DMS114 treated with DMSO at 0.1 percent for 48 hours (cell line): ENCODE measurements at regions not wholly inside any gene's neighbourhood (a gene's known extent, or its start where the extent isn't known, plus 50 kb on each side); places are given as distances from the start of the nearest gene placed in this dataset.
"Not testable (repeated sequence)": the region's sequence is repeated elsewhere in the genome, so short reads cannot be mapped to it uniquely, and the experiment has no call there.

ENCODE experiments used
- DNase-seq: peaks from one replicate; lab custom pipeline; 2025; ENCODE audit not compliant: unreplicated experiment; lab: John Stamatoyannopoulos, UW

DNA sequence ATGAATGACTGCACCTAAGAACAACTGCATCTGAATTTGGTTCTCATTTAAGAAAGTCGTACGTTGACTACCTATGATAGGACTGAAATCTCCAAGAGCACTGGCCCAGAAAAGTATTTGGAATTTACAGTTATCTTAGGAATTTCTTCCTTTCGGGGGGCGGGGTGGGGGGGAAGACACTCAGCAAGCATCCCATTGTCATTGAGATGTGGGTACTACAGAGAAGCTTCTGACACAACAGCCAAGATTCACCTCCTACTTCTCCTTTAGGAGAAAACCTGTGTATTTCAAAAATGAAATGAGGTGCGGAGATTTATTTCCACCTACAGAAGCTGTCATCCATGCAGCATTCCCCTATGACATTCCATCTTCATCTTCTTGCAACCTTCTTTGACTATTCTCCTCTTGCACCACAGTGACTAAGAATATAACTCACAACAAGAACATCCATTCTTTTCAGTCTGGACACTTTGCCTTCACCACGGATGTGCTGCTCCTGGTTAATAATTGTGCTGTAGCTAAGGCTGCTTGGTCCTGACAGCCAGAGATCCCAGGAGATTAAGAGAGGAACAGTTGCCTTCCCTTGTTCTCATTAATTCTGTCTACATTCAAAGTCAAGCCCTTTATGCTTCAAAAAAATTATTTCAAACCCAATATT is 98.4 kb upstream of the FRMD4A start:
- DNase-seq, result no peak

DNA sequence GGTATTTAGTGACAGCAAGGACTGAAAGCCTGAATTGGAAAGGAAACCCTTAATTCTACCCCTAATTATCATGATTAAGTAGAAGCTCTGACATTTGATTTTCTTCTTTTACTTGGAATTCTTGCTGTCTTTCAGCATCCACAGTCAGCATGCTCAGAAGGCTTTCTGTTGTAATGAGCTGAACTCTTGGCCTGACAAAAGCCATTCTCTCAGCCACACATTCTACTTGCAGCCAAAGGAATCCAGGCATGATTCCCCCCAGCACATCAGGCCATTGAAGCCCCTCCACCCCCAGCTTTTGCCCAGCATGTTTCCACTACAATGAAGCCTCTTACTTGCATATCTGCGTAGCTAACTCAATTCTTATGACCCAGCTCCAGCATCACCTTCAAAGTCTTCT is 94.3 kb upstream of the FRMD4A start:
- DNase-seq, result no peak

DNA sequence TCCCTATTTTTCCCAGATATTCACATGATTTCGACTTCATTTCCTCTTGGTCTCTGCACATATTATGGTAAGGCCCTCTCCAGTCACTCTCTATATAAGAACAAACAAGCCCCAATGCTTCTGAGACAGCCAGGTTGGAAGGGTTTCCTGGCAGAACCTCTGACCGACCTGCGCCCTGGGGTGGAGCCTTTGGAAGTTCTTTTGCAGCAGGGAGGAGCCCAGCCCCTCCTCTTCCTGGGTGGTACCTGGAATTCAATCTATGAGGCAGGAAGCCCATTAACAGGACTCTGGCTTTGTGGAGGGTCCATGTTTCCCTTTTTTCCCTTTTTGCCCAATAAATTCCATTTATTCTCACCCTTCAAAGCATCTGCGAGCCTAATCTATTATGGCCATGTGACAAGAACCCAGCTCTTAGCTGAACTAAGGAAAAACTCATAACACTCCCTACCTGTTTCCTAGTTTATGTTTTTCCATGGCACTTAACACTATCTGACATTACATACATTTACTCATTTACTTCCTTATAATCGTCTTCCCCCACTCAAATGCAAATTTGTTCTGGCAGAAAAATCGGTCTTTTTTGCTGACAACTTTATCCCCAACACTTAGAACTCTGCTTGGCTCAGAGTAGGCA is 92.5 kb upstream of the FRMD4A start:
- no peak for DNase-seq

DNA sequence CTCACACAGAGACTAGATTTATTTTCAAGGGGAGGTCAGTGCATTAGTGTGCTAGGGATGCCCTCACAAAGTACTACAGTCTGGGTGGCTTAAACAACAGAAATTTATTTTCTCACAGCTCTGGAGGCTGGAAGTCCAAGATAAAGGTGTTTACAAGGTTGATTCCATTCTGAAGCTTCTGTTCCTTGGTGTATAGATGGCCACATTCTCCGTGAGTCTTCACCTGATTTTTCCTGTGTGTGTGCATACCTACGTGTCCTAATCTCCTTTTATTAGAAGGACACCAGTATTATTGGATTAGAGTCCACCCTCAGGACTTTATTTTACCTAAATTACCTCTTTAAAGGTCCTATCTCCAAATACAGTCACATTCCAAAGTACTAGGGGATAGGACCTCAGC is 91.7 kb upstream of the FRMD4A start:
- no peak for DNase-seq

DNA sequence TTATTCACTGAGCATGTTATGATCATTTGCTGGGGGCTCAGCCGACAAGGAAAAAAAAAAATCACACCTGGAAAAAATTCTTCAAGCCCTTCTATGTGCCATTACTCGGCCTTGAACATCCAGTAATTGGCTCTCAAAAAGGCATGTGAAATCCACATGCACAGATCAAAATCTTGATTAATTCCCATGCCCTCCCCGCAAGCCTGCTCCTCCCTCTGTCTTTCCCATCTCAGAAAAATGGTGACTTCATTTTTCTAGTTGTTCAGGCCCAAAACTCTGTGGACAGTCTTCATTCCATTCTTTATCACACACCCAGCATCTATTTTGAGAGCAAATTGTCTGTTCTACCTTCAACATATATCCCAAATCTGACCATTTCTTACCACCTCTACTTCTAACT is 91.2 kb upstream of the FRMD4A start:
- DNase-seq, result no peak

DNA sequence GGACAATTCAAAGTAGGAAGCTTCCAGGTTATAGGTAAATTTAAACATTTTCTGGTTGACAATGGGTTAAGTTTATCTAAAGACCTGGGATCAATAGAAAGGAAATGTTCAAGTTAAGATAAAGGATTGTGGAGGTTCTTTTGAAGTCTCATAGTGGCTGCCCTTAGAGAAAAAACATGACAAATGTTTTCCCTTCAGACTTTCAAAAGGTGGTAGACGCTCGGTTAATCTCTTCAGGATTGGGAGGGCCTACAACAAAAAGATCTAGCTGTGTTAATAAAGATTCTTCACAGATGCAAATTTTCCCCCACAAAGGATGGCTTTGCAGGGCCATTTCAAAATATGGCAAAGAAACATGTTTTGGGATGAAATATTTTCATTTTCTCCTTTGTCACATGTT is 86.6 kb upstream of the FRMD4A start:
- DNase-seq, result not testable (repeated sequence)

DNA sequence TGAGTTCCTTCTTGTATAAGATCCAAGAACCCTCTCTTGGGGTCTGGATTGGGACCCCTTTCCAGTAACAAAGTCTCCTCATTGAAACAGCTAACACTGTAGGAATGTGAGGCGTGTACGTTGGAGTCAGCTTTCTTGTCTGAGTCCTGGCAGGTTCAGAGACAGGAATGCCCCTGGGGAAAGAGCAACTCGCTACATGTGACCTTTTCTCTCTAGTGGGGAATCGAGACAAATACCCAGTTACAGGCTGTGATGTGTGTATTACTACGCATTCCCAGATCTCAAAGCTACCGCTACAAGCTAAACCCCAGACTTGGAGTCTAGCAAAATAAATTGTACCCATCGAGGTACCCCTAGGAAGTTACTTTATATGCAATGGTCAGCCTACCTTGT is 85.6 kb upstream of the FRMD4A start:
- DNase-seq, result no peak

DNA sequence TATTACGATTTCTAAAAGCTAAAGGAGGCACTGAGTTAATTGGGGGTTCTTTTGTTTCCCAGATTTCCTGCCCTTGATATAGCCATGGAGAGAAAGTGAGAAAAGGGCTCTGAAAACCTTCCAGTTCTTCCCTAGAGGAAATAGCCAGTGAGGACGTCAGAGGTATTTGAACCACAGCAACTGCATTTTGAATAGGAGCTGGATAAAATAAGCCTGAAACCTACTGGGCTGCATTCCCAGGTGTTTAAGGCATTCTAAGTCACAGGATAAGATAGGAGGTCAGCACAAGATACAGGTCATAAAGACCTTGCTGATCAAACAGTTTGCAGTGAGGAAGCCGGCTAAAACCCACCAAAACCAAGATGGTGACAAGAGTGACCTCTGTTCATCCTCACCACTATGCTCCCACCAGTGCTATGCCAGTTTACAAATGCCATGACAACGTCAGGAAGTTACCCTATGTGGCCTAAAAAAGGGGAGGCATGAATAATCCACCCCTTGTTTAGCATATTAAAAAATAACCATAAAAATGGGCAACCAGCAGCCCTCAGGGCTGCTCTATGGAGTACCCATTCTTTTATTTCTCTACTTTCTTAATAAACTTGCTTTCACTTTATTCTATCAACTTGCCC is 85.1 kb upstream of the FRMD4A start:
- no peak for DNase-seq

DNA sequence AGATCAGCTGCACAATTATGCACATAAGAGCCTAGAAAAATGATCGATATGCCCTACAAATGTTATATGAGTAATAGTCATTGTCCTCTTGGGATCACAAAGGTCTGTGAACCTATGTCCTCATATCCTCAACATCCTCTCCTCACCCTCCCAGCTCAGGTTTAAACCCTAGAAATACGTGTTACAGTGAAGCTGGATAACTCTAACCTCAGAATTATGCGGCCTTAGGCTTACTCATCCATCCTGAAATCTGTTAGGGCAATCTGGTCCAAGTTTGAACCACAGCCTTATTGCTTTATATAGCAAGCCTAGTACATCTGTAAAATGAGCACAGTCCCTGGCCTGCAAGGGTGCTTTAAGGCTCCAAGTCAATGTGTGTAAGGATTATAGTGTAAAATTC is 84.2 kb upstream of the FRMD4A start:
- no peak for DNase-seq

DNA sequence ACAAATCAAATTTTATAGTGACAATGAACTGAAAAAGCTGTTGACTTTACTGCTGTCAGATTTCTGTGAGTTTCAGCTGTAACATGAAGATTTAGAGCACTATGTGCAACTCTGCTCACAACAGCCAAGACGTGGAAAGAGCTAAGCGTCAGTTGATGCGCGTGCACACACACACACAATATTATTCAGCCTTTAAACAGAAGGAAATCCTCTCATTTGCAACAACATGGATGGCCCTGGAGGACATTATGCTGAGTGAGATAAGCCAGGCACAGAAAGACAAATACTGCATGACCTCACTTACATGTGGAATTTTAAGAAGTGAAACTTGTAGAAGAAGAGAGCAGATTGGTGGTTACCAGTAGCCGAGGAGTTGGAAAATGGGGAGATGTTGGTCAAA is 82.8 kb upstream of the FRMD4A start:
- DNase-seq, result no peak

DNA sequence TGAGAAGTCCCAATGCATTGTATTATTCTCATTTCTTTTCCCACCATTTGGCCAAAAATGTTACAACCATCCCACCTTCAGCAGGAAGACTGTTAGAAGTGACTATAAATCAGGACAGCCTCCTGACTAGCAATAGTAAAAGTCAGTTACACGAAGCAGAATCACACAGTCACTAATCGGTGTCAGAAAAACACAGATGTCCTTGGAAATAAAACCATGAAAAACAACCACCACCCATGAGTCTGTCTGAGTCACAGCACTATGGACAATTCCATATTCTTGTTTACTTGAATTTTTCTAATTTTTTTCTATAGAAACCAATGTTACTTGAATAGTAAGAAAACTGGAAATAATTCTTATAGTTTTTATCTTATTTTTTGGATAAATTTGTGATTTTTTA is 81.9 kb upstream of the FRMD4A start:
- no peak for DNase-seq

DNA sequence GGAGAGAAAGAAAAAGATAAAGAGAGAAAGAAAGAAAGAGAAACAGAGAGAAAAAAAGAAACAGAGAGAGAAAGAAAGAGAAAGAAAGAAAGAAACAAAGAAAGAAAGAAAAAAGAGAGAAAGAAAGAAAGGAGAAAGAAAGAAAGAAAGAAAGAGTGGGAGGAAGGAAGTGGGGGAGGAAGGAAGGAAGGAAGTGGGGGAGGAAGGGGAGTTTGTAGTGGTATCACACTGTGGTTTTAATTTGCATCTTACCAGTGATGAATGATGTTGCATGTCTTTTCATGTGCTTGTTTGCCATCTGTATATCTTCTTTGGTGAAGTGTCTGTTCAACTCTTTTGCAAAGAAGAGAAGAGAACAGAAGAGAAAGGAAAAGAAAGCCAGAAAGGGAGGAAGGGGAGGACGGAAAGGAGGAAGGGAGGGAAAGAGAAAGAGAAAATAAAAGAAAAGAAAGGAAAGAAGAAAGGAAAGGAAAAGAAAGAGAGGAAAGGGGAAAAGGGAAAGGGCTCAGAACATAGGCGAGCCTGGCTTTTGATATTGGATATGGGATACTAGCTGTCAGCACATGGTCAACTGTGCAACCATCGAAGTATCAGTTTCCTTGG is 79.2 kb upstream of the FRMD4A start:
- no peak for DNase-seq

DNA sequence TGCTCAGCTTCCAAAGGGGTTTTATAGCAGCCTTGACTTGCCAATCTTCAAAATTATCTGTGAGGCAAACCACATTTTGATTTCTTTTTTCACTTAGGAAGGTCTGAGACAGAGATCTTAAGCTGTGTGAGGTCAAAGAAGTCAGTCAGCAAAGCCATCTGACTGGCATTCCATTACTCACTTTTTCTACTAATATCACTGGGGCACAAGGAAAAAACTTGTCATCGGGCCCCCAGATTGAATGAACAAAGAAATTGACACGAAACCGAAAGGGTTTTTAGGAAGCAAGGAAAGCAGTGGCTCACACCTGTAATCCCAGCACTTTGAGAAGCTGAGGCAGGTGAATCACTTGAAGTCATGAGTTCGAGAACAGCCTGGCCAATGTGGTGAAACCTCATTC is 78.5 kb upstream of the FRMD4A start:
- no peak for DNase-seq

DNA sequence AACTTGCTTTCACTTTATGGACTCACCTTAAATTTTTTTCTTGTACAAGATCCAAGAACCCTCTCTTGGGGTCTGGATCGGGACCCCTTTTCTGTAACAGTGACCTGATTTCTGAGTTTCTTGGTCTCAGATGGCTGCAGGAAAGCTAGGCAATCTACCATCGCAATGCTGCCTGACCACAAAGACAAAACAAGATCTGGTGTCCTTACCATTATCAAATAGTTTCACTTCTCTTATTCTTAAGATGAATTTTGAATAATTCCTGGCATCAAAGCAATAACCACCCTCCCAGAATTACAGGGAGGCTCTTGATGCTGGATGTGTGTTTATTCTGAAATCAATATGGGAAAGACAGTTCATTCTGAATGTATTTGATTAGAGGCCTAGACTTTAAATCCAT is 77.4 kb upstream of the FRMD4A start:
- DNase-seq, result no peak

DNA sequence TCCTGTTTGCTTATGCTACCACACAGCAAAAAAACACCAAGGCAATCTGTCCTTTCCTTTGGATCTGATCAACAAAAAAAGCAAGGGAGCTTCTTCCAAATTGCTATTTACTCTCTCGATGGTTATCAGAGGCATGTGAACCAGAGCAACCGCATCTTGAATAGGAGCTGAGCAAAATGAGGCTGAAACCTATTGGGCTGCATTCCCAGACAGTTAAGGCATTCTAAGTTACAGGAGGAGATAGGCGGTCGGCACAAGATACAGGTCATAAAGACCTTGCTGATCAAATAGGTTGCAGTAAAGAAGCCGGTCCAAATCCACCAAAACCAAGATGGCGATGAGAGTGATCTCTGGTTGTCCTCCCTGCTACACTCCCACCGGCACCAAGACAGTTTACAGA is 76.8 kb upstream of the FRMD4A start:
- DNase-seq, result no peak

DNA sequence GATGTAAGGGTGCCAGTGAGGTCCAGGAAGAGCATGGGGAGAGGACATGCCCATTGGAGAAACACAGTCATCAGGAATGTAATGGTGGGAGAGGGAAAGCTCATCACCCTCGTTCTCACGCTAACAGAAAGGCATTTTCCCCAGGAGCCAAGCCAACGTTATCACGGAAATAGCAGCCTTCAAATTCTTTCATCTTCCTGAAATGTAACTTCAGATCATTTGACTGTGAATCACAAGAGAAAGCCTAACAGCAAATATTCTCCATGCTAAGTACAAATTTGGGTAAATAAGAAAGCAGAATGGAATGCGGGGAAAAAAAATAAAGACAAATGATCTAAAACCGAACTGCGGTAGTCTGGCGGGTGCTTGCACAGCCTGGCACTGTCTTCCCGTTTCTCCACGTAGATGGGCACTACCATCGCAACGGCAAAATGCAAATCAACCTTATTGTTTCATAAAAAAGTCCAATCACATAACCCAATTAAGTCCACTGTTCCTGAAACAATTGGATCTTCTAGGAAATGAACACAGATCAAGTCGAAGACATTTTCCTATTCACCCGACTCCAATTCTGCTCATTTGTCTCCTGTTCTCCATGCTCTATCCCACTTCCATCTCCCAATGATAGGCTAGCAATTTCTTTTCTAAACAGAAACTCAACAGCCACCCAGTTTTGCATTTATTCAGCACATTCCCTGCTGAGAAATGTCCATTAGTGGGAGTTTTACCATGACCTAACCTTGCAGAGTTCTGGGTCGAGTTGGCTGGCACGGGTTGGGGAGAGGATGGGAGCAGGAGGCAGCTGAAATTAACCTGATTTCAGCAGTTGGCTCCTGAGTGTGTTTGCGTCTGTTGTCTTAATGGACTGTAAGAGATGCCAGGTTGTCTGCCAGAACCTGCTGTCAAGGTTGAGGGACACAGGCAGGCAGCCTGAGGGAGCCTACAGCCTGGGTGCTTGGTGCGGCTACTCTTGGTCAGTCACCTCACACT is 74.6 kb upstream of the FRMD4A start:
- DNase-seq, result no peak

DNA sequence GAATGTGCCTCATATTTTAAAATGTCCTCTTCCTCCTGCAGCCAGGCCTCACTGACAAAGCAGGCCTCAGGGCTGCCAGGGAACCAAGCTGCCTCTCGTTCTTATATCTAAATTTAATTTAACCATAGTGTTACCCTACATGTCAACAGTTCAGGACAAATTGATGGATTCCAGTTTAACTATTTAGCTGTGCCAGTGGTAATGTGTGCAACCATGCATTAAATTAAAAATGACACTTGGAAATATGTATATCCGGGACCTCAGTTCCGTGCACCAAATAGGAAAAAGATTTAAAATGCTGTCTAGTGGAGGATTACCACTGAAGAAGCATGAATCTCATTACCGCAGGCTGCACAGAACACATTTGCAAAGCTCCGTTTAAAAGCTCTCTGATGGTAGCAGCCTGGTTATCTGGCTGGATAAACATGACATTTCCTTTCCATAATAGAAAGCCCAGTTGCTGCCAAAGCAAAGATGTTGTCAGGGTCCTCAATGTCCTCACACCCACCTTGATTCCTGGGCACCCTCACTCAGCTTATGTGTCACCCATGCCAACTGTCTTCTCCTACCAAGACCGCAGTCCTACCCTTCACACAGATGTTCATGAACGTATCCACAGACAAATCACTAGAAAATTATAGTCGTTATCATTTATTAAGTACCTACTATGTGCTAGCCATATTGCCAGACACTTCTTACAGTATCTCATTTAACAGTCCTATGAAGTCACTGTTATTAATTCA is 73.3 kb upstream of the FRMD4A start:
- DNase-seq, result no peak

DNA sequence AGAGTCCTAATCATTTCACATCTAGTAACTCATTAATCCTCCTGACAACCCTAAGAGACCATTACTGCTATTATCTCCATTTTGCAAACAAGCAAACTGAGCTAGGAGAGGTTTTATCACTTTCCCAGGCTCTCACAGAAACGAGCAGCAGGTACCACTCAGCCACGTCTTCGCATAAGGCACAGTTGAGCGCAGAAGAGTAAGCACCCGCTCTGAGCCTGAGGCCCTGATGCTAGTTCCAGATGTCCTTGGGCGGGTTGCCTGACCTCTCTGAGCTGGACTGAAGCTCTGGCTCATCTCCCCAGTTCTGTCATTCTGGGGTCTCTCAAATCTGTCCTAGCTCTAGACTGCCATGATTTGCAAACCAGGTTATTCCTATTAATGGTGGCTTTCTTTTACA is 72.6 kb upstream of the FRMD4A start:
- no peak for DNase-seq

DNA sequence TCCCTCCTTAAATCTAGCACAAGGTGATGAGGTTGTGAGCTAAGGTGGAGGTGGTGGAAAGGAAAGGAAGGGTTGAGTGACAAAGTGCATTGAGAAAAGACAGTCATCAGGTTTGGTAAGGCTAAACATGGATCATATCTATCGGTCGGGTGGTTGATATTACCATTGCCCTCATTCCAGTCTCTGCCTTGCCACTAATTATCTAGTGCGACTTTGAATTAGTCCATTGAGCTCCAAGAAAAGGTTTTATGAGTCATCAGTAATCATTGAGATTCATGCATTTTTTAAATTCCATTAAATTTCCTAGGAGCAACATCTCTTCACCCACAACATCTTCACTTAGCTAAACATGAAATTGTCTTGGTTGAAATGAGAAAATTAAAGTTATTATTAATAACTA is 68.9 kb upstream of the FRMD4A start:
- no peak for DNase-seq

DNA sequence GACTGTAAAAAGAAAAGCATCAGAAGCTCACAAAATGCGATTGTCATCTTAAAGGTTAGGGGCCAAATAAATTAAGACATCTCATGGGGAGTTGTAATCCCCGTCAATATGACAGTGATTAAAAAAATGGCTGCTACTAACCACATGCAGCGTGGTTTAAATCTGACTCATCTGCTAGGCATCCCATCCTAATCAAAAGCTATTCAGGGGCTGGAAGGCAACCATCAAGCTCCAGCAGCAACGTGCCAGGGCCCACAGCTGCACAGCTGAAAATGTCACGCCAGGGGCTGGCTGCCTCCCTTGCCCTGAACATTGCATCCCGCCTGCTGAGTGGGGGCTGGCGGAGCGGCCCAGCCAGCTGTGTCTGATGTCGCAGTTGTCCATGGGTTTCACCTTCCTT is 66.3 kb upstream of the FRMD4A start:
- DNase-seq, result no peak
